Sigmoid colon (tissue), 6 donors: ENCODE measurements at regions not wholly inside any gene's neighbourhood (a gene's known extent, or its start where the extent isn't known, plus 50 kb on each side); places are given as distances from the start of the nearest gene placed in this dataset.

Source experiments
- DNase-seq: peaks from one replicate; pipeline ENCODE4 v3.0.0-alpha.2; 2019
- H3K27ac ChIP-seq, 4 donors: fragments of 200-600 bp; sonication (generic); one replicate each; pipeline ENCODE4 v1.5.1; 2016 to 2019; ENCODE audit warnings: mild to moderate bottlenecking in 1 of 4
- H3K27me3 ChIP-seq, 3 donors: fragments of 200-600 bp; sonication (generic); one replicate each; pipeline ENCODE4 v1.5.1; 2019; ENCODE audit warnings: mild to moderate bottlenecking in 1 of 3
- H3K36me3 ChIP-seq, 4 donors: fragments of 200-600 bp; sonication (generic); one replicate each; pipeline ENCODE4 v1.5.1; 2016 to 2019
- H3K4me1 ChIP-seq, 4 donors: fragments of 200-600 bp; sonication (generic); one replicate each; pipeline ENCODE4 v1.5.1; 2017 to 2019
- H3K4me3 ChIP-seq, 4 donors: fragments of 200-600 bp; sonication (generic); one replicate each; pipeline ENCODE4 v1.5.1; 2017 to 2019; ENCODE audit warnings: mild to moderate bottlenecking in 2 of 4, moderate library complexity in 1 of 4
- H3K9me3 ChIP-seq, 4 donors: fragments of 200-600 bp in 3 of 4; sonication (generic) in 3 of 4; one replicate each; pipeline versions ENCODE4 v1.5.1 to v1.6.1; 2013 to 2019
- EP300 ChIP-seq, 4 donors: sonication (generic); formaldehyde crosslinking; IDR thresholded peaks; one replicate each; pipeline ENCODE4 v1.6.1; 2017; ENCODE audit warnings: antibody characterized with exemption in 4 of 4
- POLR2A ChIP-seq, 2 donors: fragments of 450-650 bp; IDR thresholded peaks; one replicate each; pipeline ENCODE4 v1.6.1; 2016; ENCODE audit warnings: antibody characterized with exemption in 2 of 2, mild to moderate bottlenecking in 2 of 2, moderate library complexity in 2 of 2
- POLR2AphosphoS5 ChIP-seq, 4 donors: sonication (generic); formaldehyde crosslinking; IDR thresholded peaks; one replicate each; pipeline ENCODE4 v1.6.1; 2017; ENCODE audit warnings: antibody characterized with exemption in 4 of 4
- WGBS, 2 donors: extraction: QIAGEN DNeasy Blood & Tissue Kit; methylation state at CpG; one replicate each; pipeline ENCODE4 v1.1.7; 2013; 5-methylcytosine and 5-hydroxymethylcytosine counted together
- intact Hi-C: fragments of 100-400 bp; cut with DNase I; formaldehyde crosslinking; loops from one replicate; pipeline ENCODE4 v1.15.1; 2023
- TF ChIP-seq, protein P1 (sequence below), 4 experiments: fragments of 450-650 bp in 3 of 4; fragments of 200-600 bp in 1 of 4; IDR thresholded peaks; one replicate each; pipeline ENCODE4 v1.5.1; 2016 to 2019; ENCODE audit warnings: antibody characterized with exemption in 4 of 4, mild to moderate bottlenecking in 3 of 4, moderate library complexity in 2 of 4
- donor health status: healthy with polysubstance abuse.
- donor health status: healthy.

DNA sequence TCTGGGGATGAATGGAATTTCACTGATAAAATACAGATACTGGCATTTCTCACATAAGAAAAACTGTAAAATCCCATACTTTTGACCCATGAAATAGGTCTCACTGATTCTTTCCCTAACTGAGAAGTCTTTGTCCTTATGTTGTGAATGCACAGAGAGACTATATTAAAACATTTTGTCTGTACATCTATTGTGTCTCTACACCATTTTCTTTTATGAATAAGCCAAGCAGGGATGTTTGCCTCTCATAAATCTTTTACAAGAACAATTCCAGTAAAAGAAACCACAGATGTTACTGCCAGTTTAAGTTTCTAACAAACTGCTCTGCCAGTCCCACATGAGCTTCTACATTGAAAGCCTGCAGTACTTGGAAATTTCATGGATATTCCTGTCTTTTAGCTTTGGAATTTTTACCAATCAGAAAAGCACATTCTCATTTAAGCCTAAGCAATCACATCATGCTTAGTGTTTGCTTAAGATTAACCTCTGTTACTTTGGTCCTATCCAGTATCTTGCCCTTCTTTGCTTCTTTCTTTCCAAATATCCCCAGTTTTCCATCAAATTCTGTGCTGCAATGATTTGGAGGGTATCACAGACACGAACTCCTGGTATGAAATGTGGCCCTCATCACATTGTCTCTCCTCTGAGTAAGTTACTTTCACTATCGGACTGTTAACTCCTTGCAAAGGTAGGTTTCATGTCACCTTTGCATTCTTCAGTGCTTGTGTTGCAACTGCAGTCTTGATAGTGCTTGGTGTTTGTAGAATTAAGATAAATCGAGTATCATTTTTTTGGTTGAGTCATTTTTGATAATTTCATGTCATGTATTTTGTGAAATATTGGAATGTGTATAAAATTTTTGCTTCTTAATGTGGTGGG is 415.1 kb upstream of the ADAMTSL1 start:
- no peak for TF ChIP-seq POLR2A (IDR thresholded peaks at IDR 0.05)
- TF ChIP-seq, protein P1, sequence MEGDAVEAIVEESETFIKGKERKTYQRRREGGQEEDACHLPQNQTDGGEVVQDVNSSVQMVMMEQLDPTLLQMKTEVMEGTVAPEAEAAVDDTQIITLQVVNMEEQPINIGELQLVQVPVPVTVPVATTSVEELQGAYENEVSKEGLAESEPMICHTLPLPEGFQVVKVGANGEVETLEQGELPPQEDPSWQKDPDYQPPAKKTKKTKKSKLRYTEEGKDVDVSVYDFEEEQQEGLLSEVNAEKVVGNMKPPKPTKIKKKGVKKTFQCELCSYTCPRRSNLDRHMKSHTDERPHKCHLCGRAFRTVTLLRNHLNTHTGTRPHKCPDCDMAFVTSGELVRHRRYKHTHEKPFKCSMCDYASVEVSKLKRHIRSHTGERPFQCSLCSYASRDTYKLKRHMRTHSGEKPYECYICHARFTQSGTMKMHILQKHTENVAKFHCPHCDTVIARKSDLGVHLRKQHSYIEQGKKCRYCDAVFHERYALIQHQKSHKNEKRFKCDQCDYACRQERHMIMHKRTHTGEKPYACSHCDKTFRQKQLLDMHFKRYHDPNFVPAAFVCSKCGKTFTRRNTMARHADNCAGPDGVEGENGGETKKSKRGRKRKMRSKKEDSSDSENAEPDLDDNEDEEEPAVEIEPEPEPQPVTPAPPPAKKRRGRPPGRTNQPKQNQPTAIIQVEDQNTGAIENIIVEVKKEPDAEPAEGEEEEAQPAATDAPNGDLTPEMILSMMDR (IDR thresholded peaks at IDR 0.05) = no peak
- TF ChIP-seq POLR2AphosphoS5 (IDR thresholded peaks at IDR 0.05) = no peak
- TF ChIP-seq EP300 (IDR thresholded peaks at IDR 0.05) = no peak
- WGBS, 2 donors = 14 to 65% methylated on average over 3 of the region's 3 CpGs
- Histone ChIP-seq H3K36me3 (no peaks in the 10 kb centered on the region), H3K27ac (peak overlapping the region in 1 of 4 donors; percentile 39), H3K4me3 (no peak overlapping the region), H3K27me3 (peaks cover 0 to 5% (median 0%) of the 10 kb centered on the region in 3 donors), H3K9me3 (no peaks in the 10 kb centered on the region), H3K4me1 (peaks cover 0 to 7% (median 2%) of the 10 kb centered on the region in 4 donors)
- DNase-seq = no peak
- intact Hi-C loops = no loop called here

DNA sequence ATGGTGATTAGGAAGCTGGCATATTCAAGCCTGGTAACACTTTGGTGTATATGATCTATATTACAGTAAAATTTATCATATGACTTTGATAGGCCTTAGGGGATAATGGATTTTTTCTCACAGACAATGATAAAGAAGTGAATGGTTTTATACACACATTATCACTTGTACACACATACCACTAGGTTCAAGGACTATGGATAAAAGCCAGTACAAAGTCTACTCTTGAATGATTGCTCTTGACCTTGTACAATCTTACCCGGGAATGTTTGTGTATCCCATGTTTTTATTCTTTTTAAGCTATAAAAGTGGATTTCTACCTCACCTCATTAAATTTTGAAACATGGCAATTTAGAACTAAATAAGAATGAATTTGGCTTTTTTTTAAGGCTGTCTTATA is 414.5 kb upstream of the ADAMTSL1 start:
- Histone ChIP-seq H3K27ac (peak overlapping the region in 1 of 4 donors; percentile 39), H3K9me3 (no peaks in the 10 kb centered on the region), H3K4me1 (peaks cover 0 to 7% (median 2%) of the 10 kb centered on the region in 4 donors), H3K4me3 (no peak overlapping the region), H3K36me3 (no peaks in the 10 kb centered on the region), H3K27me3 (peaks cover 0 to 5% (median 0%) of the 10 kb centered on the region in 3 donors)
- WGBS, 2 donors = 6 to 40% methylated on average over 1 of the region's 1 CpG
- TF ChIP-seq EP300 (IDR thresholded peaks at IDR 0.05) = no peak
- TF ChIP-seq POLR2AphosphoS5 (IDR thresholded peaks at IDR 0.05) = no peak
- TF ChIP-seq, protein P1 (IDR thresholded peaks at IDR 0.05) = no peak
- TF ChIP-seq POLR2A (IDR thresholded peaks at IDR 0.05) = no peak
- no peak for DNase-seq
- intact Hi-C loops = no loop called here

DNA sequence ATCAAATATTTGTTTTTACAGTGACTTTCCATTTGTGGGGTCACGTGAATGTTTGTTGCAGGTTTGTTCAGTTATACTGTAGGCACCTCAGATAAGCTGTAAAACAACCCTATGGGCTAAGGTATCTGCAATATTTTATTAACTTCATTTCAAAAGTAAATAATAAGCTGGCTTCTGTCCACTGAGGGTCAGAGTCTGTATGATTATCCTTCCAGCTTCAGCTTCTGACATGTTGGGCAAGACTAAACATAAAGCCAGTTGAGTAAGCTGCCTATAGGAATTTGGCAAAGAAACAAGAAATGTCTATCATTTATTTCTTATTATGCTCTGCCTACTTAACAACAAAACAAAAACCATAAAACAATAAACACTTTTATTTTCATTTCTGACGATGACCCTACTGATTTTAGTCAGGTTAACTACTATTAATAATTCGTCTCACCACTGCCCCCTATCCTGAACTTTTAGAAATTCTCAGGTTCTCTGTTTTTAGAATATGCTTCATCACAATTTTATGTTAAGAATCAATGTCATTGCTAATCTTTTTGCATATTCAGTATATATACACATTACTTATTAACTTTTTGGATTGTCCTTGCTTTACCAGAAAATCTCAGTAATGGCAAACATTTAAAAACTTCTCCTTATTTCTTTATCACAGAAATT is 413.6 kb upstream of the ADAMTSL1 start:
- intact Hi-C loops = no loop called here
- Histone ChIP-seq H3K27me3 (peaks cover 0 to 10% (median under 1%) of the 10 kb centered on the region in 3 donors), H3K27ac (peak overlapping the region in 1 of 4 donors; percentile 20), H3K4me1 (peaks cover 0 to 7% (median 2%) of the 10 kb centered on the region in 4 donors), H3K36me3 (no peaks in the 10 kb centered on the region), H3K9me3 (no peaks in the 10 kb centered on the region), H3K4me3 (no peak overlapping the region)
- no peak for TF ChIP-seq POLR2AphosphoS5 (IDR thresholded peaks at IDR 0.05)
- TF ChIP-seq POLR2A (IDR thresholded peaks at IDR 0.05) = no peak
- TF ChIP-seq EP300 (IDR thresholded peaks at IDR 0.05) = no peak
- TF ChIP-seq, protein P1 (IDR thresholded peaks at IDR 0.05) = no peak
- DNase-seq = no peak
- WGBS, 2 donors = 12 to 60% methylated on average over 3 of the region's 3 CpGs

- DNase-seq = no peak
- intact Hi-C loops = no loop called here
- Histone ChIP-seq H3K4me1 (peaks cover 0 to 7% (median 2%) of the 10 kb centered on the region in 4 donors), H3K36me3 (no peaks in the 10 kb centered on the region), H3K4me3 (no peak overlapping the region), H3K27me3 (peaks cover 0 to 12% (median 2%) of the 10 kb centered on the region in 3 donors), H3K9me3 (no peaks in the 10 kb centered on the region), H3K27ac (peak overlapping the region in 1 of 4 donors; percentile 20)
- no peak for TF ChIP-seq POLR2A (IDR thresholded peaks at IDR 0.05)
- no peak for TF ChIP-seq POLR2AphosphoS5 (IDR thresholded peaks at IDR 0.05)
- TF ChIP-seq, protein P1 (IDR thresholded peaks at IDR 0.05) = no peak
- TF ChIP-seq EP300 (IDR thresholded peaks at IDR 0.05) = no peak
These were observed 412.6 kb upstream of the ADAMTSL1 start for GRCh38 chr9:18061332-18061731.
